AG04449 (cell line): ENCODE measurements at regions not wholly inside any gene's neighbourhood (a gene's known extent, or its start where the extent isn't known, plus 50 kb on each side); places are given as distances from the start of the nearest gene placed in this dataset.

Experiments used
- CTCF ChIA-PET: fragments of 350-600 bp; formaldehyde crosslinking; extraction: SDS; loops from one replicate; lab custom pipeline; 2021; ENCODE audit warnings: antibody characterized with exemption; lab: Yijun Ruan, JAX
- POLR2A ChIA-PET: fragments of 400-600, 350-600 bp; formaldehyde crosslinking; extraction: SDS; loops from one replicate; lab custom pipeline; 2020; ENCODE audit warnings: antibody characterized with exemption, inconsistent platforms; lab: Yijun Ruan, JAX
- DNase-seq: peaks from one replicate; pipeline ENCODE4 v3.0.0-alpha.2; 2010; ENCODE audit warnings: low read depth, low spot score
- H3K4me3 ChIP-seq: 2 replicates; pipeline ENCODE4 v1.5.1; 2011; ENCODE audit warnings: low read depth, mild to moderate bottlenecking, control low read depth, low read length
- TF ChIP-seq, protein P1 (sequence below): IDR thresholded peaks from one replicate; pipeline ENCODE4 v1.5.1; 2011; ENCODE audit warnings: mild to moderate bottlenecking, moderate library complexity, low read length, control low read depth, inconsistent platforms; ENCODE audit not compliant: insufficient read depth; ENCODE audit errors: missing control alignments

DNA sequence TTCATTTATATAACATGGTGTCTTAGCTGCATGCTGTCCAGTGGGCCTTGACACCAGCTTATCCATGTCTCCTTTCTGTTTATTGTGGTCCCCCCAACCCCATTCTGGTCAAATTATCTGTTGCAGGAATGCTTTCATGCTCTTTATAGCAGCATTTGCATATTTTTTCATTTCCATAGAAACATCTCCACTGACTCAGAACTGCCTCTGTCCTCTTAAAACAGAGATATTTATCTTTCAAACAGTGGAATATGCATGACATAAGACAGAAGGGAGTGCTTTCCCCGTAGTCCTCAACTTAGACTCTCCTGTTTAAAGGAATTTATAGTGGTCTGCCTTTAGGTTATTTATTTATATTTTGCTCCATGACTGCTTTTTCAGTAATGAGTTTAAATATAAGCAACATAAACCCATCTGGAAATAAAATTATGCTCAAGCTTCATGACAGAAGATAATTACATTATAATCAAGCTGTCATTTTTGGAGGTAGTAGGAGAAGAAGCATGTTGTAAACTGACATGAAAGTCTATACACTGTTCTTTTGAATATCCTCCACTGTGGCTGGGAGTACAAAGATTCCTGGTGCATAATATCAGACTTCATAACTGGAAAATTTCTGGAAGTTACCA, 179.5 kb upstream of the CD96 start:
- DNase-seq, result no peak
- no peak overlapping the region for H3K4me3 ChIP-seq
- CTCF ChIA-PET, result no interaction called here
- POLR2A ChIA-PET, result no interaction called here
- TF ChIP-seq, protein P1, sequence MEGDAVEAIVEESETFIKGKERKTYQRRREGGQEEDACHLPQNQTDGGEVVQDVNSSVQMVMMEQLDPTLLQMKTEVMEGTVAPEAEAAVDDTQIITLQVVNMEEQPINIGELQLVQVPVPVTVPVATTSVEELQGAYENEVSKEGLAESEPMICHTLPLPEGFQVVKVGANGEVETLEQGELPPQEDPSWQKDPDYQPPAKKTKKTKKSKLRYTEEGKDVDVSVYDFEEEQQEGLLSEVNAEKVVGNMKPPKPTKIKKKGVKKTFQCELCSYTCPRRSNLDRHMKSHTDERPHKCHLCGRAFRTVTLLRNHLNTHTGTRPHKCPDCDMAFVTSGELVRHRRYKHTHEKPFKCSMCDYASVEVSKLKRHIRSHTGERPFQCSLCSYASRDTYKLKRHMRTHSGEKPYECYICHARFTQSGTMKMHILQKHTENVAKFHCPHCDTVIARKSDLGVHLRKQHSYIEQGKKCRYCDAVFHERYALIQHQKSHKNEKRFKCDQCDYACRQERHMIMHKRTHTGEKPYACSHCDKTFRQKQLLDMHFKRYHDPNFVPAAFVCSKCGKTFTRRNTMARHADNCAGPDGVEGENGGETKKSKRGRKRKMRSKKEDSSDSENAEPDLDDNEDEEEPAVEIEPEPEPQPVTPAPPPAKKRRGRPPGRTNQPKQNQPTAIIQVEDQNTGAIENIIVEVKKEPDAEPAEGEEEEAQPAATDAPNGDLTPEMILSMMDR, result no peak

DNA sequence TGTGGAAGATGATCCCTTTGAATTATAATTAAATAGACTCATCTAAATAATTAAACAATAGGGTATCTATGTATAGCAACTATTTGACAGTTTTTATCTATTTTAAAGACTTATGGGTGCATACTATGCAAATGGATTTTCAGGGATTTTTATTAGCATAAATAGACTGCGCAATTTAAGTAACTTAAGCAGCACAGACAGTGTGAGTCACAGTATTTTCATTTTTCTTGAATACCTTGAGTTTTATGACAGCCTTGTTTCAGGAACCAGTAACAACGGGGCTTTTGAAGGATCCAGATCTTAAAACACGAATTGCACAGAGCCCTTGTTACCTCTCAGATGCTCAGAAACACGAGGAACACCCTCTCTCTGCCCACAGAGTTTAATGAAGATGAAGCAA, 175.5 kb upstream of the CD96 start:
- TF ChIP-seq, protein P1, result no peak
- no peak for DNase-seq
- POLR2A ChIA-PET, result no interaction called here
- H3K4me3 ChIP-seq, result no peak overlapping the region
- CTCF ChIA-PET, result no interaction called here

DNA sequence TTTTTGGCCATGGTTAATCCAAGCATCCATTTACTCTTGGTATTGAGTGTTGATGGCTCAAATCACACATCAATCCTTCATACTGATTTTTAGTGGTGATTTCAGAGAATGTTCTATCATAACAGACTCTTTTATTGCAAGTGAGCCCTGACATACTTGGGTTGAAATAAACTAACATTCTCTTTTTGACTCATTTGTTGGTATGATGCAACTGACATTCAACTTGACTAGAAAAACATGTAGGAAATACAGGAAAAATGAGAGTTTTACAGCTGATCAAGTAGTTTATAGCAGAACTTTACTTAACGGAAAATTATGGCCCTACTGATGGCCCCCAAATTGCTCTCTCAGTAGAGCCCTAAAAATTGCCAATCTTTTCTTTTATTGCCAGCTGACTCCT, 173.9 kb upstream of the CD96 start:
- no peak overlapping the region for H3K4me3 ChIP-seq
- ChIA-PET CTCF (no interaction called here), POLR2A (no interaction called here)
- TF ChIP-seq, protein P1, result no peak
- no peak for DNase-seq

DNA sequence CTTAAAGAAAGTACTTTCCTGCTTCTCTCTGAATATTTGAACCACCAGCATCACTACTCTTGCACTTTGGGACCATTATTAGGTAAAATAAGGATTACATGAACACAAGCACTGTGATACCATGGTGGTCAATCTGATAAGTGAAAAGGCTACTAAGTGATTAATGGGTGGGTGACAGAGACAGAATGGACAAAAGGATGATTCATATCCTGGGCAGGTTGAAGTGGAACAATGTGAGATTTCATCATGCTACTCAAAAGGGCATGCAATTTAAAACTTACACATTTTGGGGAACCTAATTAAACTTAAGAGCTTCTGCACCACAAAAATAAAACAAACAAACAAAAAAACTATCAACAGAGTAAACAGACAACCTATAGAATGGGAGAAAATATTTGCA, 172.0 kb upstream of the CD96 start:
- POLR2A ChIA-PET, result no interaction called here
- H3K4me3 ChIP-seq, result no peak overlapping the region
- no peak for DNase-seq
- TF ChIP-seq, protein P1, result no peak
- CTCF ChIA-PET, result no interaction called here

DNA sequence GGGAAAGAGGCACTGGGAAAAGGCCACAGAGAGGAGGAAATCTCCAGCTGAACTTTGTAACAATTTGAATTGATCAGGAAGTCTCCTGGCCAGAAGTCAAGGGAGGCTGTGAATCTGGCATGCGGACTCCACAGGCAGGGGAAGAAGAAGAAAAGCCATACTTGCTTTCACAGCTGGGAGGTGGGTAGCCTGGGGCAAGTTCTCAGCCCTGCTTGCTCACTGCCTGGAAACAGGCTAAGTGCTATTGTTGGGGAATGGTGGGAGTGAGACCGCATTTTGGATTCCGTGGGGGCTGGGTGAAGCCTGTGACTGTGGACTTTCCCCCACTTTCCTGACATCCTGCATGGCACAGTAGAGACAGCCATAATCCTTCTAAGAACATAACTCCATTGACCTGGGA, 168.8 kb upstream of the CD96 start:
- no peak overlapping the region for H3K4me3 ChIP-seq
- POLR2A ChIA-PET, result no interaction called here
- TF ChIP-seq, protein P1, result no peak
- DNase-seq, result no peak
- CTCF ChIA-PET, result no interaction called here

DNA sequence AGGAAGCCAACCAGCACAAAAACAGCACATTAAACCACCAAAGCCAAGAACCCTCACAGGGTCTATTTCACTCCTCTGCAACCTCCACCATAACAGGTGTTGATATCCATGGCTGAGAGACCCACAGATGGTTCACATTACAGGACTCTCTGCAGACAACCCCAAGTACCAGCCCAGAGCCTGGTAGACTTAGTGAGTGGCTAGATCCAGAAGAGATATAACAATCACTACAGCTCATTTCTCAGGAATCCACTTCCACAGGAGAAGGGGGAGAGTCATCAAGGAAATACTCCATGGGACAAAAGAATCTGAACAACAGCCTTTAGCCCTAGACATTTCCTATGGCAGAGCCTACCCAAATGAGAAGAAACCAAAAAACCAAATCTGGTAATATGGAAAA, 168.1 kb upstream of the CD96 start:
- DNase-seq, result no peak
- POLR2A ChIA-PET, result no interaction called here
- TF ChIP-seq, protein P1, result no peak
- CTCF ChIA-PET, result no interaction called here
- H3K4me3 ChIP-seq, result no peak overlapping the region
